C4-2B (cell line): ENCODE measurements at regions not wholly inside any gene's neighbourhood (a gene's known extent, or its start where the extent isn't known, plus 50 kb on each side); places are given as distances from the start of the nearest gene placed in this dataset.
"Not testable (repeated sequence)": the region's sequence is repeated elsewhere in the genome, so short reads cannot be mapped to it uniquely, and the experiment has no call there.

Experiments used
- ZFX ChIP-seq: fragments of 450-650 bp; IDR thresholded peaks from 2 replicates; pipeline ENCODE4 v1.6.1; 2017
- TF ChIP-seq, protein P1 (sequence below): fragments of 450-650 bp; conservative IDR thresholded peaks from 2 replicates; pipeline ENCODE4 v1.5.1; 2017; ENCODE audit warnings: mild to moderate bottlenecking

DNA sequence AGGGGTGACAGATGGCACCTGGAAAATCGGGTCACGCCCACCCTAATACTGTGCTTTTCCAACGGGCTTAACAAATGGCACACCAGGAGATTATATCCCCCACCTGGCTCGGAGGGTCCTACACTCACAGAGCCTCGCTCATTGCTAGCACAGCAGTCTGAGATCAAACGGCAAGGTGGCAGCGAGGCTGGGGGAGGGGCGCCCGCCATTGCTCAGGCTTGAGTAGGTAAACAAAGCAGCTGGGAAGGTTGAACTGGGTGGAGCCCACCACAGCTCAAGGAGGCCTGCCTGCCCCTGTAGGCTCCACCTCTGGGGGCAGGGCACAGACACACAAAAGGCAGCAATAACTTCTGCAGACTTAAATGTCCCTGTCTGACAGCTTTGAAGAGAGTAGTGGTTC is 346.8 kb downstream of the EIPR1 start:
- TF ChIP-seq, protein P1, sequence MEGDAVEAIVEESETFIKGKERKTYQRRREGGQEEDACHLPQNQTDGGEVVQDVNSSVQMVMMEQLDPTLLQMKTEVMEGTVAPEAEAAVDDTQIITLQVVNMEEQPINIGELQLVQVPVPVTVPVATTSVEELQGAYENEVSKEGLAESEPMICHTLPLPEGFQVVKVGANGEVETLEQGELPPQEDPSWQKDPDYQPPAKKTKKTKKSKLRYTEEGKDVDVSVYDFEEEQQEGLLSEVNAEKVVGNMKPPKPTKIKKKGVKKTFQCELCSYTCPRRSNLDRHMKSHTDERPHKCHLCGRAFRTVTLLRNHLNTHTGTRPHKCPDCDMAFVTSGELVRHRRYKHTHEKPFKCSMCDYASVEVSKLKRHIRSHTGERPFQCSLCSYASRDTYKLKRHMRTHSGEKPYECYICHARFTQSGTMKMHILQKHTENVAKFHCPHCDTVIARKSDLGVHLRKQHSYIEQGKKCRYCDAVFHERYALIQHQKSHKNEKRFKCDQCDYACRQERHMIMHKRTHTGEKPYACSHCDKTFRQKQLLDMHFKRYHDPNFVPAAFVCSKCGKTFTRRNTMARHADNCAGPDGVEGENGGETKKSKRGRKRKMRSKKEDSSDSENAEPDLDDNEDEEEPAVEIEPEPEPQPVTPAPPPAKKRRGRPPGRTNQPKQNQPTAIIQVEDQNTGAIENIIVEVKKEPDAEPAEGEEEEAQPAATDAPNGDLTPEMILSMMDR, result not testable (repeated sequence)
- not testable (repeated sequence) for TF ChIP-seq ZFX
